Astrocyte (in vitro differentiated cells and primary cell): ENCODE measurements at regions not wholly inside any gene's neighbourhood (a gene's known extent, or its start where the extent isn't known, plus 50 kb on each side); places are given as distances from the start of the nearest gene placed in this dataset.

Experiments
- CTCF ChIP-seq: IDR thresholded peaks from 2 replicates; pipeline ENCODE4 v1.5.1; 2011; ENCODE audit warnings: low read depth, mild to moderate bottlenecking, inconsistent platforms, low read length, moderate library complexity; ENCODE audit not compliant: insufficient read depth
- EZH2 ChIP-seq: IDR thresholded peaks from 2 replicates; pipeline ENCODE4 v1.6.1; 2012; ENCODE audit warnings: mild to moderate bottlenecking, low read length, inconsistent platforms; ENCODE audit not compliant: insufficient read depth

DNA sequence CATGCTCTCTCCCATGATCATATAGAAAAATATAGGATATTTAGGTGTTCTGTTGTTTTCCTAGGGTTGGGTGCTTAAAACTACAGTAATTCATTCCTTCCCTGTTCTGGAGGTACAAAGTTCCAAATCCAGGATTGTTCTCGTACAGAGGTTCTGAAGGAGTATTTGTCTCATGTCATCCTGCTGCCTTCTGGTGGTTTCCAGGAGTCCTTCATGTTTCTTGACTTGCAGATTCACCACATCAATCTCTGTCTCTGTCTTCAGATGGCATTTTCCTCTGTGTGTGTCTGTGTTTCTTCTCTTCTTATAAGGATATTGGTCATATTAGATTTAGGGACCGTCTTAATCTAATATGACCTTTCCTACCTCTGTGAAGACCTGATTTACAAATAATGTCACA, 397.9 kb downstream of the NYAP2 start:
- TF ChIP-seq EZH2 = no peak
- no peak for TF ChIP-seq CTCF
